HEK293 (cell line): ENCODE measurements at regions not wholly inside any gene's neighbourhood (a gene's known extent, or its start where the extent isn't known, plus 50 kb on each side); places are given as distances from the start of the nearest gene placed in this dataset.

ENCODE experiments used
- CTCF ChIA-PET: fragments of 350-600 bp; formaldehyde crosslinking; extraction: SDS; loops from one replicate; lab custom pipeline; 2021; ENCODE audit warnings: antibody characterized with exemption; lab: Yijun Ruan, JAX
- POLR2A ChIA-PET: fragments of 300-600 bp; formaldehyde crosslinking; extraction: SDS; loops from one replicate; lab custom pipeline; 2020; ENCODE audit warnings: antibody characterized with exemption, inconsistent platforms; lab: Yijun Ruan, JAX
- H3K27ac ChIP-seq: fragments of 200-500 bp; sonication (Bioruptor generic); 2 replicates; pipeline ENCODE4 v1.5.1; 2014; ENCODE audit warnings: low read depth, low read length, control low read depth, inconsistent platforms; ENCODE audit errors: extremely low read depth
- H3K36me3 ChIP-seq, 2 experiments: fragments of 200-500 bp in 1 of 2; sonication (Bioruptor generic) in 1 of 2; 1 replicate in 1 of 2; 2 replicates in 1 of 2; pipeline ENCODE4 v1.5.1; 2014 to 2017; ENCODE audit warnings: inconsistent platforms in 2 of 2, low read length in 2 of 2; ENCODE audit not compliant: control insufficient read depth in 2 of 2, insufficient read depth in 1 of 2
- H3K4me1 ChIP-seq: fragments of 200-500 bp; sonication (Bioruptor generic); 2 replicates; pipeline ENCODE4 v1.5.1; 2014; ENCODE audit warnings: mild to moderate bottlenecking, low read length, inconsistent platforms; ENCODE audit not compliant: control insufficient read depth, insufficient read depth
- H3K4me3 ChIP-seq: 2 replicates; pipeline ENCODE4 v1.5.1; 2011; ENCODE audit warnings: low read depth, mild to moderate bottlenecking, control low read depth, low read length, moderate library complexity
- H3K9me3 ChIP-seq: fragments of 200-500 bp; sonication (Bioruptor generic); 2 replicates; pipeline ENCODE4 v1.5.1; 2014; ENCODE audit warnings: low read depth, low read length, inconsistent platforms; ENCODE audit not compliant: control insufficient read depth, insufficient read depth
- GLI4 ChIP-seq: fragments of 450-650 bp; formaldehyde crosslinking; IDR thresholded peaks from 2 replicates; pipeline ENCODE4 v1.5.1; 2016; ENCODE audit warnings: missing biosample characterization, missing genetic modification characterization
- HOXA7 ChIP-seq: sonication (generic); formaldehyde crosslinking; IDR thresholded peaks from 2 replicates; pipeline ENCODE4 v1.8.1; 2022; ENCODE audit warnings: missing genetic modification reagents, borderline replicate concordance
- IKZF3 ChIP-seq: fragments of 450-650 bp; IDR thresholded peaks from 2 replicates; pipeline ENCODE4 v1.5.0; 2018; ENCODE audit warnings: missing biosample characterization, mild to moderate bottlenecking, missing genetic modification characterization, moderate library complexity
- MEIS1 ChIP-seq: sonication (generic); formaldehyde crosslinking; IDR thresholded peaks from 2 replicates; pipeline ENCODE4 v1.8.1; 2022; ENCODE audit warnings: missing genetic modification reagents, mild to moderate bottlenecking, borderline replicate concordance
- PRDM1 ChIP-seq: fragments of 450-650 bp; formaldehyde crosslinking; IDR thresholded peaks from 2 replicates; pipeline ENCODE4; 2016; ENCODE audit warnings: missing biosample characterization, missing genetic modification characterization
- SP2 ChIP-seq: fragments of 450-650 bp; formaldehyde crosslinking; IDR thresholded peaks from 2 replicates; pipeline ENCODE4 v1.5.1; 2016; ENCODE audit warnings: missing biosample characterization, missing genetic modification characterization
- TRIM28 ChIP-seq: IDR thresholded peaks from 2 replicates; pipeline ENCODE4 v1.6.1; 2011; ENCODE audit warnings: low read length, control low read depth, borderline replicate concordance
- ZNF112 ChIP-seq: fragments of 450-650 bp; formaldehyde crosslinking; IDR thresholded peaks from 2 replicates; pipeline ENCODE4 v1.5.0; 2017; ENCODE audit warnings: missing biosample characterization, missing genetic modification characterization
- ZNF133 ChIP-seq: fragments of 450-650 bp; formaldehyde crosslinking; IDR thresholded peaks from 2 replicates; pipeline ENCODE4 v1.5.1; 2016; ENCODE audit warnings: missing biosample characterization, missing genetic modification characterization
- ZNF16 ChIP-seq: fragments of 450-650 bp; formaldehyde crosslinking; IDR thresholded peaks from 2 replicates; pipeline ENCODE4 v1.5.1; 2016; ENCODE audit warnings: low read depth, missing biosample characterization, missing genetic modification characterization
- ZNF239 ChIP-seq: fragments of 450-650 bp; formaldehyde crosslinking; IDR thresholded peaks from 2 replicates; pipeline ENCODE4 v1.5.1; 2016; ENCODE audit warnings: missing biosample characterization, missing genetic modification characterization
- ZNF426 ChIP-seq: fragments of 450-650 bp; formaldehyde crosslinking; IDR thresholded peaks from 2 replicates; pipeline ENCODE4 v1.5.1; 2017; ENCODE audit warnings: missing biosample characterization, missing genetic modification characterization, mild to moderate bottlenecking, inconsistent platforms, moderate library complexity
- ZNF530 ChIP-seq: fragments of 450-650 bp; formaldehyde crosslinking; IDR thresholded peaks from 2 replicates; pipeline ENCODE4 v1.5.1; 2016; ENCODE audit warnings: low read depth, missing biosample characterization, missing genetic modification characterization
- ZNF560 ChIP-seq: fragments of 450-650 bp; formaldehyde crosslinking; IDR thresholded peaks from 2 replicates; pipeline ENCODE4 v1.5.1; 2017; ENCODE audit warnings: missing biosample characterization, missing genetic modification characterization, borderline replicate concordance
- ZNF561 ChIP-seq: fragments of 450-650 bp; IDR thresholded peaks from 2 replicates; pipeline ENCODE4 v1.5.1; 2018; ENCODE audit warnings: missing biosample characterization, missing genetic modification characterization, borderline replicate concordance
- ZNF585B ChIP-seq: fragments of 450-650 bp; formaldehyde crosslinking; IDR thresholded peaks from 2 replicates; pipeline ENCODE4 v1.5.1; 2016; ENCODE audit warnings: missing biosample characterization, missing genetic modification characterization
- ZNF639 ChIP-seq: fragments of 450-650 bp; formaldehyde crosslinking; IDR thresholded peaks from 2 replicates; pipeline ENCODE4 v1.5.1; 2016; ENCODE audit warnings: missing biosample characterization, missing genetic modification characterization
- ZNF830 ChIP-seq: fragments of 450-650 bp; IDR thresholded peaks from 2 replicates; pipeline ENCODE4 v1.5.0; 2018; ENCODE audit warnings: missing biosample characterization, missing genetic modification characterization, low read depth, mild to moderate bottlenecking, moderate library complexity
- TF ChIP-seq, protein P1 (sequence below): fragments of 450-650 bp; formaldehyde crosslinking; IDR thresholded peaks from 2 replicates; pipeline ENCODE4 v1.5.1; 2016; ENCODE audit warnings: missing biosample characterization, missing genetic modification characterization
- TF ChIP-seq, protein P2 (sequence below): fragments of 450-650 bp; IDR thresholded peaks from 2 replicates; pipeline ENCODE4 v1.5.1; 2018; ENCODE audit warnings: missing biosample characterization, mild to moderate bottlenecking, missing genetic modification characterization
- TF ChIP-seq, protein P3 (sequence below): fragments of 450-650 bp; formaldehyde crosslinking; IDR thresholded peaks from 2 replicates; pipeline ENCODE4 v1.5.1; 2016; ENCODE audit warnings: missing biosample characterization, missing genetic modification characterization, borderline replicate concordance
- TF ChIP-seq, protein P4 (sequence below): fragments of 450-650 bp; IDR thresholded peaks from 2 replicates; pipeline ENCODE4 v1.5.1; 2018; ENCODE audit warnings: missing biosample characterization, missing genetic modification characterization

DNA sequence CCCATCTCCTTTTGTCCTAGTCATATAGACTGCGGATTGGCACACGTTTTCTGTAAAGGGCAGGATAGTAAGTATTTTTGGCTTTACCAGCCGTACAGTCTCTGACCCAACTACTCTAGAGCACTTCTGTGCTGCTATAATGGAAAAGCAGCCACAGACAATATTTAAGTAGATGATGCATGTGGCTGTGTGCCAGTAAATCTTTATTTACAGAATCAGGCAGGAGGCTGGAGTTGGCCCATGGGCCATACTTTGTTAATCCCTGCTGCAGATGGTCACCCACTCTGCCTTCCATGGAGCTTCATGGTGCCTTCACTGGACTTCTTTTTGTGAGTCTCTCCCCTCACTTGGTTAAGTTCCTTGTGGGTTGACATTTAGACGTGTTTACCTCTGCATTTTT is 584.5 kb upstream of the TBX3 start:
- TF ChIP-seq, protein P1, sequence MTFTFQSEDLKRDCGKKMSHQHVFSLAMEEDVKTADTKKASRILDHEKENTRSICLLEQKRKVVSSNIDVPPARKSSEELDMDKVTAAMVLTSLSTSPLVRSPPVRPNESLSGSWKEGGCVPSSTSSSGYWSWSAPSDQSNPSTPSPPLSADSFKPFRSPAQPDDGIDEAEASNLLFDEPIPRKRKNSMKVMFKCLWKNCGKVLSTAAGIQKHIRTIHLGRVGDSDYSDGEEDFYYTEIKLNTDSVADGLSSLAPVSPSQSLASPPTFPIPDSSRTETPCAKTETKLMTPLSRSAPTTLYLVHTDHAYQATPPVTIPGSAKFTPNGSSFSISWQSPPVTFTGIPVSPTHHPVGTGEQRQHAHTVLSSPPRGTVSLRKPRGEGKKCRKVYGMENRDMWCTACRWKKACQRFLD (tag by site-specific recombination) = no peak
- TF ChIP-seq SP2 (tag by site-specific recombination) = no peak
- TF ChIP-seq, all 188 proteins: peak for 0
- no peak overlapping the region for H3K27ac ChIP-seq
- no peaks in the 10 kb centered on the region for H3K9me3 ChIP-seq
- no peaks in the 10 kb centered on the region for H3K4me1 ChIP-seq
- POLR2A ChIA-PET = no interaction called here
- no peak overlapping the region for H3K4me3 ChIP-seq
- no peaks in the 10 kb centered on the region for H3K36me3 ChIP-seq
- CTCF ChIA-PET = no interaction called here

- Histone ChIP-seq H3K36me3 (no peaks in the 10 kb centered on the region), H3K4me1 (no peaks in the 10 kb centered on the region), H3K4me3 (no peak overlapping the region), H3K27ac (no peak overlapping the region), H3K9me3 (no peaks in the 10 kb centered on the region)
- TF ChIP-seq ZNF16 (tag by site-specific recombination) (no peak), ZNF561 (no peak), TRIM28 (no peak), ZNF560 (no peak), PRDM1 (tag by site-specific recombination) (no peak), MEIS1 (CRISPR knock-in tag) (no peak), ZNF426 (tag by site-specific recombination) (no peak), IKZF3 (tag by site-specific recombination) (no peak), ZNF585B (tag by site-specific recombination) (no peak), ZNF830 (tag by site-specific recombination) (no peak), ZNF239 (no peak)
- TF ChIP-seq, protein P2, sequence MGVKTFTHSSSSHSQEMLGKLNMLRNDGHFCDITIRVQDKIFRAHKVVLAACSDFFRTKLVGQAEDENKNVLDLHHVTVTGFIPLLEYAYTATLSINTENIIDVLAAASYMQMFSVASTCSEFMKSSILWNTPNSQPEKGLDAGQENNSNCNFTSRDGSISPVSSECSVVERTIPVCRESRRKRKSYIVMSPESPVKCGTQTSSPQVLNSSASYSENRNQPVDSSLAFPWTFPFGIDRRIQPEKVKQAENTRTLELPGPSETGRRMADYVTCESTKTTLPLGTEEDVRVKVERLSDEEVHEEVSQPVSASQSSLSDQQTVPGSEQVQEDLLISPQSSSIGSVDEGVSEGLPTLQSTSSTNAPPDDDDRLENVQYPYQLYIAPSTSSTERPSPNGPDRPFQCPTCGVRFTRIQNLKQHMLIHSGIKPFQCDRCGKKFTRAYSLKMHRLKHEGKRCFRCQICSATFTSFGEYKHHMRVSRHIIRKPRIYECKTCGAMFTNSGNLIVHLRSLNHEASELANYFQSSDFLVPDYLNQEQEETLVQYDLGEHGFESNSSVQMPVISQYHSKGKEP (tag by site-specific recombination) = no peak
- TF ChIP-seq, protein P3, sequence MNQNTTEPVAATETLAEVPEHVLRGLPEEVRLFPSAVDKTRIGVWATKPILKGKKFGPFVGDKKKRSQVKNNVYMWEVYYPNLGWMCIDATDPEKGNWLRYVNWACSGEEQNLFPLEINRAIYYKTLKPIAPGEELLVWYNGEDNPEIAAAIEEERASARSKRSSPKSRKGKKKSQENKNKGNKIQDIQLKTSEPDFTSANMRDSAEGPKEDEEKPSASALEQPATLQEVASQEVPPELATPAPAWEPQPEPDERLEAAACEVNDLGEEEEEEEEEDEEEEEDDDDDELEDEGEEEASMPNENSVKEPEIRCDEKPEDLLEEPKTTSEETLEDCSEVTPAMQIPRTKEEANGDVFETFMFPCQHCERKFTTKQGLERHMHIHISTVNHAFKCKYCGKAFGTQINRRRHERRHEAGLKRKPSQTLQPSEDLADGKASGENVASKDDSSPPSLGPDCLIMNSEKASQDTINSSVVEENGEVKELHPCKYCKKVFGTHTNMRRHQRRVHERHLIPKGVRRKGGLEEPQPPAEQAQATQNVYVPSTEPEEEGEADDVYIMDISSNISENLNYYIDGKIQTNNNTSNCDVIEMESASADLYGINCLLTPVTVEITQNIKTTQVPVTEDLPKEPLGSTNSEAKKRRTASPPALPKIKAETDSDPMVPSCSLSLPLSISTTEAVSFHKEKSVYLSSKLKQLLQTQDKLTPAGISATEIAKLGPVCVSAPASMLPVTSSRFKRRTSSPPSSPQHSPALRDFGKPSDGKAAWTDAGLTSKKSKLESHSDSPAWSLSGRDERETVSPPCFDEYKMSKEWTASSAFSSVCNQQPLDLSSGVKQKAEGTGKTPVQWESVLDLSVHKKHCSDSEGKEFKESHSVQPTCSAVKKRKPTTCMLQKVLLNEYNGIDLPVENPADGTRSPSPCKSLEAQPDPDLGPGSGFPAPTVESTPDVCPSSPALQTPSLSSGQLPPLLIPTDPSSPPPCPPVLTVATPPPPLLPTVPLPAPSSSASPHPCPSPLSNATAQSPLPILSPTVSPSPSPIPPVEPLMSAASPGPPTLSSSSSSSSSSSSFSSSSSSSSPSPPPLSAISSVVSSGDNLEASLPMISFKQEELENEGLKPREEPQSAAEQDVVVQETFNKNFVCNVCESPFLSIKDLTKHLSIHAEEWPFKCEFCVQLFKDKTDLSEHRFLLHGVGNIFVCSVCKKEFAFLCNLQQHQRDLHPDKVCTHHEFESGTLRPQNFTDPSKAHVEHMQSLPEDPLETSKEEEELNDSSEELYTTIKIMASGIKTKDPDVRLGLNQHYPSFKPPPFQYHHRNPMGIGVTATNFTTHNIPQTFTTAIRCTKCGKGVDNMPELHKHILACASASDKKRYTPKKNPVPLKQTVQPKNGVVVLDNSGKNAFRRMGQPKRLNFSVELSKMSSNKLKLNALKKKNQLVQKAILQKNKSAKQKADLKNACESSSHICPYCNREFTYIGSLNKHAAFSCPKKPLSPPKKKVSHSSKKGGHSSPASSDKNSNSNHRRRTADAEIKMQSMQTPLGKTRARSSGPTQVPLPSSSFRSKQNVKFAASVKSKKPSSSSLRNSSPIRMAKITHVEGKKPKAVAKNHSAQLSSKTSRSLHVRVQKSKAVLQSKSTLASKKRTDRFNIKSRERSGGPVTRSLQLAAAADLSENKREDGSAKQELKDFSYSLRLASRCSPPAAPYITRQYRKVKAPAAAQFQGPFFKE = no peak
- CTCF ChIA-PET = no interaction called here
- POLR2A ChIA-PET = no interaction called here
Measured at GRCh38 chr12:115267891-115268290, 583.9 kb upstream of the TBX3 start.

- H3K4me3 ChIP-seq = no peak overlapping the region
- no peaks in the 10 kb centered on the region for H3K4me1 ChIP-seq
- no peaks in the 10 kb centered on the region for H3K36me3 ChIP-seq
- H3K27ac ChIP-seq = no peak overlapping the region
- CTCF ChIA-PET = no interaction called here
- POLR2A ChIA-PET = no interaction called here
- no peaks in the 10 kb centered on the region for H3K9me3 ChIP-seq
- TF ChIP-seq HOXA7 (CRISPR knock-in tag) (no peak), ZNF133 (no peak), ZNF530 (tag by site-specific recombination) (no peak), GLI4 (no peak), ZNF830 (tag by site-specific recombination) (no peak), ZNF112 (no peak), ZNF639 (tag by site-specific recombination) (no peak)
- TF ChIP-seq, protein P4, sequence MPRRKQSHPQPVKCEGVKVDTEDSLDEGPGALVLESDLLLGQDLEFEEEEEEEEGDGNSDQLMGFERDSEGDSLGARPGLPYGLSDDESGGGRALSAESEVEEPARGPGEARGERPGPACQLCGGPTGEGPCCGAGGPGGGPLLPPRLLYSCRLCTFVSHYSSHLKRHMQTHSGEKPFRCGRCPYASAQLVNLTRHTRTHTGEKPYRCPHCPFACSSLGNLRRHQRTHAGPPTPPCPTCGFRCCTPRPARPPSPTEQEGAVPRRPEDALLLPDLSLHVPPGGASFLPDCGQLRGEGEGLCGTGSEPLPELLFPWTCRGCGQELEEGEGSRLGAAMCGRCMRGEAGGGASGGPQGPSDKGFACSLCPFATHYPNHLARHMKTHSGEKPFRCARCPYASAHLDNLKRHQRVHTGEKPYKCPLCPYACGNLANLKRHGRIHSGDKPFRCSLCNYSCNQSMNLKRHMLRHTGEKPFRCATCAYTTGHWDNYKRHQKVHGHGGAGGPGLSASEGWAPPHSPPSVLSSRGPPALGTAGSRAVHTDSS (tag by site-specific recombination) = no peak
Measured at GRCh38 chr12:115267464-115267863, 583.5 kb upstream of the TBX3 start.
